Osteocyte (in vitro differentiated cells): ENCODE measurements at regions not wholly inside any gene's neighbourhood (a gene's known extent, or its start where the extent isn't known, plus 50 kb on each side); places are given as distances from the start of the nearest gene placed in this dataset.

Experiments
- DNase-seq: peaks from one replicate; pipeline ENCODE4 v3.0.0; 2021; ENCODE audit warnings: mixed read lengths; ENCODE audit not compliant: unreplicated experiment; ENCODE audit errors: extremely low spot score
- H3K27ac Mint-ChIP-seq: one replicate; pipeline ENCODE4 v1.8.0; 2021; ENCODE audit warnings: mild to moderate bottlenecking, mixed read lengths; ENCODE audit not compliant: unreplicated experiment
- H3K27me3 Mint-ChIP-seq: one replicate; pipeline ENCODE4 v1.8.0; 2021; ENCODE audit warnings: mixed read lengths; ENCODE audit not compliant: unreplicated experiment
- H3K36me3 Mint-ChIP-seq: one replicate; pipeline ENCODE4 v1.8.0; 2021; ENCODE audit warnings: mixed read lengths; ENCODE audit not compliant: unreplicated experiment
- H3K4me1 Mint-ChIP-seq: one replicate; pipeline ENCODE4 v1.8.0; 2021; ENCODE audit warnings: mixed read lengths; ENCODE audit not compliant: unreplicated experiment
- H3K4me3 Mint-ChIP-seq: one replicate; pipeline ENCODE4 v1.8.0; 2021; ENCODE audit warnings: mild to moderate bottlenecking, moderate library complexity, mixed read lengths; ENCODE audit not compliant: unreplicated experiment
- H3K9me3 Mint-ChIP-seq: one replicate; pipeline ENCODE4 v1.8.0; 2021; ENCODE audit warnings: mixed read lengths; ENCODE audit not compliant: unreplicated experiment
- TF ChIP-seq, protein P1 (sequence below): fragments of 200-600 bp; sonication (generic); IDR thresholded peaks from 2 replicates; pipeline ENCODE4 v1.5.0; 2021; ENCODE audit warnings: antibody characterized with exemption, mild to moderate bottlenecking, moderate library complexity

DNA sequence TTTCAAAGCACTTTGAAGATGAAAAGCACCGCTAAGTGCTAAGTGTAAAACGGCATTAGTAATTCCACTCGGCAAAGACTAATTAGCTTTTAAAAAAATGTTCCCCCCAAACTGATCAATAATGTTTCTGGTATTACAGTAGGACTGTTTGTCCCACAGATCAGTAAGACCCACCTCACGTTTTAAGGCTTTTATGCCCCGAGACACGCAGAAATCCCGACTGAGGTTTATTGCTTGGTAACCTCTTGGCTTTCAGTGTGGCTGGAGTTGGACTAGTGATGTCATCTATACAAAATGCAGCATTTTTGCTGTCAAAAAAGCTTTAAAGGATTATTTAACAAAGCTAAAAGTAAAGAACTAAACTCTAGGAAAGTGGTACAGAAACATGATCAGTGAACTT is 414.6 kb upstream of the PSMD7 start:
- Mint-ChIP-seq H3K4me1 (no peaks in the 10 kb centered on the region), H3K9me3 (no peaks in the 10 kb centered on the region), H3K27me3 (peaks cover 54% of the 10 kb centered on the region), H3K27ac (no peak overlapping the region), H3K36me3 (no peaks in the 10 kb centered on the region), H3K4me3 (no peak overlapping the region)
- DNase-seq: no peak
- TF ChIP-seq, protein P1, sequence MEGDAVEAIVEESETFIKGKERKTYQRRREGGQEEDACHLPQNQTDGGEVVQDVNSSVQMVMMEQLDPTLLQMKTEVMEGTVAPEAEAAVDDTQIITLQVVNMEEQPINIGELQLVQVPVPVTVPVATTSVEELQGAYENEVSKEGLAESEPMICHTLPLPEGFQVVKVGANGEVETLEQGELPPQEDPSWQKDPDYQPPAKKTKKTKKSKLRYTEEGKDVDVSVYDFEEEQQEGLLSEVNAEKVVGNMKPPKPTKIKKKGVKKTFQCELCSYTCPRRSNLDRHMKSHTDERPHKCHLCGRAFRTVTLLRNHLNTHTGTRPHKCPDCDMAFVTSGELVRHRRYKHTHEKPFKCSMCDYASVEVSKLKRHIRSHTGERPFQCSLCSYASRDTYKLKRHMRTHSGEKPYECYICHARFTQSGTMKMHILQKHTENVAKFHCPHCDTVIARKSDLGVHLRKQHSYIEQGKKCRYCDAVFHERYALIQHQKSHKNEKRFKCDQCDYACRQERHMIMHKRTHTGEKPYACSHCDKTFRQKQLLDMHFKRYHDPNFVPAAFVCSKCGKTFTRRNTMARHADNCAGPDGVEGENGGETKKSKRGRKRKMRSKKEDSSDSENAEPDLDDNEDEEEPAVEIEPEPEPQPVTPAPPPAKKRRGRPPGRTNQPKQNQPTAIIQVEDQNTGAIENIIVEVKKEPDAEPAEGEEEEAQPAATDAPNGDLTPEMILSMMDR: no peak

DNA sequence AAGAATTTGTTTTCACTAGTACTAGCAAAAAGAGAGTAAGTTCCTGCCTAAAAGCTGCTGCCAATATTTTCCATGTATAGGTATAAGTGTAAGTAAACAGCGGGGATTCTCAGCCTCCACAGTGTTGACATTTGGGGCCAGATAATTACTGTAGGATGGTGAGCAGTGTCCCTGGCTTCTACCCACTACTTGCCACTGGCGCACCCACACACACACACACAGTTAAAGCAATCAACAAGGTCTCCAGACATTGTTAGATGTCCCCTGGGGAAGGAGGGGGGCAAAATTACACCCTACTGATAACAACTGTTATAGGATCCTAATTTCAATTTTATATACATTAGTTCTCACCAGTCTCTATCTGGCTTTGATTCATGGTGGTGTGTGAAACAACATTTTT is 417.0 kb upstream of the PSMD7 start:
- no peaks in the 10 kb centered on the region for H3K36me3 Mint-ChIP-seq
- no peaks in the 10 kb centered on the region for H3K4me1 Mint-ChIP-seq

DNA sequence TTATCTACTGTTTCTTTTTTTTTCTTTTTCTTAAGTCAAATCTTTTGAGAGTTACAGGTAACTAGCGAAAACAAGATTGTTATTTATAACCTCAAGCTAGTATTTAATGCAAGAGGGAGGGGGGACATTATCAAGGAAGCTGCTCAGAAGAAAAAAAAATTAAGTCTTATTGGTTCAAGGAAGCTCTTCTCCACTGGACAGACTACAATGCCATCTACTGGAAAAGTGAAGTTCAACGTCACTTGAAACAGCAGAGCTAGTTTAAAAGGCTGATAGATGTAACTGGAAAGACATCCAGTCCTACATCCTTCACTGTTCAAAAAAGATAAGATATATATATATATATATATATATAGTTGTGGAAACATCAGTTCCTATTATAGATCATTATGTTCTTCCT is 418.0 kb upstream of the PSMD7 start:
- TF ChIP-seq, protein P1: peak; percentile 74
- Mint-ChIP-seq H3K27me3 (peaks cover 48% of the 10 kb centered on the region), H3K4me3 (no peak overlapping the region), H3K36me3 (no peaks in the 10 kb centered on the region), H3K4me1 (no peaks in the 10 kb centered on the region), H3K9me3 (no peaks in the 10 kb centered on the region), H3K27ac (no peak overlapping the region)
- no peak for DNase-seq

More for the DNA sequence above, 417.0 kb upstream of the PSMD7 start:
- Mint-ChIP-seq H3K9me3 (no peaks in the 10 kb centered on the region), H3K27ac (no peak overlapping the region), H3K27me3 (peaks cover 51% of the 10 kb centered on the region), H3K4me3 (no peak overlapping the region)
- DNase-seq: no peak
- TF ChIP-seq, protein P1: no peak

DNA sequence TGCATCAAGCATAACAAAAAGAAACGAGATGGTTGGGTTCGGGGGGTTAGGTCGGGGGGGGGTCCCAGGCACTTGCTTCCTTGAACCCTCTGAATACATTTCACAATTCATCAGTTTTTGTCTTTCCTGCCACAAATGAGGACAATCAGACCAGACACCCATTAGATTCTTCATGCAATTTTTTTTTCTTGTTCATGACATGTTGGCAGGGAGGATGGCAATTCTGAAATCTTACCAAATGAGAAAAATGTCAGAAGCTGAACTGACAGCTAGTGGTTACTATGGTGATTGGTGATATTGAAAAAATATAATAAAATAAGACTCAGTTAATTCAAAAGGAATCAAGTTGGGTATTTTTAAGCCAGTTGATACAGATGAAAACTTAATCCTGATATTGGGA is 419.5 kb upstream of the PSMD7 start:
- no peaks in the 10 kb centered on the region for H3K36me3 Mint-ChIP-seq

DNA sequence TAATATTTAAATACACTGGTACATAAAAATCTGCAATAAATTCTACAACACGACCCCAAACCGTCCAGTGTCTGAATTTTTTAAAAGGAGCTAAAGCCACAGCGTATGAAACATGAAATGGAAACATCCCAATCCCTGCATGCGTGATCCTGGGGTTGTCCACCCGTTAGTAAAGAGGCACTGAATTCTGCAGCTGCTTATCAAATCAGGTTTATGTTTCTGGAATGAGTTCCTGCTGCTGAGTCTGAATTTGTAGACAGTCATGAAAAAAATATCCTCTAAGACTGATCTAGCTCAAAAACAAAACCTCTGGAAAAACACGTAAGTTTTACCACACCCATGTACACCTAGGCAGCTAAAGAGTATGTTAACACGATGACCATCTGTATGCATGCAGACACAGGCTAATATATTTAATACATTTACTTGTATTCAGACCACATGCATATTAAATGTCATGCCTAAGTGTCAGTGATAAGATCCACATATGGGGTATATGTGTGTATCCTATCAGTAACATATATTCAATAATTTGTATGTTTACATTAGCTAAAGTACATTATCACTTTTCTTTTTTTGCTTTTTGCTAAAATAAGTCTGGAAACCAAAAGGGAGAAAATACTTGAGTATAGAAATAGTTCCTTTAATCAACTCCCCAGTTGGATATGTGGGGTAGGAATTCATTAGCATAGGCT is 420.5 kb upstream of the PSMD7 start:
- Mint-ChIP-seq H3K4me3 (no peak overlapping the region), H3K4me1 (no peaks in the 10 kb centered on the region), H3K27me3 (peaks cover 39% of the 10 kb centered on the region), H3K9me3 (no peaks in the 10 kb centered on the region), H3K27ac (no peak overlapping the region), H3K36me3 (no peaks in the 10 kb centered on the region)
- no peak for DNase-seq
- TF ChIP-seq, protein P1: no peak

More for the DNA sequence above, 419.5 kb upstream of the PSMD7 start:
- H3K4me3 Mint-ChIP-seq: no peak overlapping the region
- no peak for DNase-seq
- peaks cover 45% of the 10 kb centered on the region for H3K27me3 Mint-ChIP-seq
- H3K27ac Mint-ChIP-seq: no peak overlapping the region
- H3K9me3 Mint-ChIP-seq: no peaks in the 10 kb centered on the region
- no peaks in the 10 kb centered on the region for H3K4me1 Mint-ChIP-seq
- TF ChIP-seq, protein P1: no peak
